ENCODE measurements at regions not wholly inside any gene's neighbourhood (a gene's known extent, or its start where the extent isn't known, plus 50 kb on each side); places are given as distances from the start of the nearest gene placed in this dataset.
"Not testable (repeated sequence)": the region's sequence is repeated elsewhere in the genome, so short reads cannot be mapped to it uniquely, and the experiment has no call there.

- DNase-seq, result no peak
These were observed 355.6 kb downstream of the DAD1 start for GRCh38 chr14:22233377-22233776.

GRCh38 chr14:22232933-22233332 is 356.1 kb downstream of the DAD1 start:
- DNase-seq, result no peak

- DNase-seq, result no peak
These were observed 356.5 kb downstream of the DAD1 start for GRCh38 chr14:22232486-22232885.

GRCh38 chr14:22231018-22231417 is 358.0 kb downstream of the DAD1 start:
- DNase-seq, result no peak

- no peak for DNase-seq
These were observed 358.5 kb downstream of the DAD1 start for GRCh38 chr14:22230517-22230916.

GRCh38 chr14:22227084-22227483 is 361.9 kb downstream of the DAD1 start:
- no peak for DNase-seq

- DNase-seq, result peak; percentile 46
These were observed 362.6 kb downstream of the DAD1 start for GRCh38 chr14:22226381-22226780.

GRCh38 chr14:22225516-22226140 is 363.4 kb downstream of the DAD1 start:
- no peak for DNase-seq

- peak; percentile 40 for DNase-seq
These were observed 367.5 kb downstream of the DAD1 start for GRCh38 chr14:22221508-22221907.

- DNase-seq, result no peak
These were observed 368.6 kb downstream of the DAD1 start for GRCh38 chr14:22220427-22220826.

- DNase-seq, result no peak
These were observed 370.3 kb downstream of the DAD1 start for GRCh38 chr14:22218728-22219127.

GRCh38 chr14:22213120-22213519 is 375.9 kb downstream of the DAD1 start:
- peak; percentile 35 for DNase-seq

GRCh38 chr14:22210906-22211305 is 378.1 kb downstream of the DAD1 start:
- DNase-seq, result no peak

GRCh38 chr14:22210026-22210425 is 379.0 kb downstream of the DAD1 start:
- DNase-seq, result no peak

GRCh38 chr14:22203036-22203435 is 386.0 kb downstream of the DAD1 start:
- DNase-seq, result no peak

GRCh38 chr14:22202313-22202712 is 386.7 kb downstream of the DAD1 start:
- DNase-seq, result no peak

GRCh38 chr14:22200977-22201605 is 387.9 kb downstream of the DAD1 start:
- DNase-seq, result peak; percentile 70

GRCh38 chr14:22200131-22200530 is 388.9 kb downstream of the DAD1 start:
- DNase-seq, result not testable (repeated sequence)

GRCh38 chr14:22194664-22195063 is 394.4 kb downstream of the DAD1 start:
- no peak for DNase-seq

GRCh38 chr14:22190411-22191191 is 398.4 kb downstream of the DAD1 start:
- no peak for DNase-seq

GRCh38 chr14:22189881-22190280 is 399.1 kb downstream of the DAD1 start:
- DNase-seq, result no peak

- DNase-seq, result no peak
These were observed 400.7 kb downstream of the DAD1 start for GRCh38 chr14:22188318-22188717.

- DNase-seq, result no peak
These were observed 403.2 kb downstream of the DAD1 start for GRCh38 chr14:22185789-22186188.

GRCh38 chr14:22185191-22185590 is 403.8 kb downstream of the DAD1 start:
- peak; percentile 20 for DNase-seq

Data from hematopoietic multipotent progenitor cell treated with erythropoietin and hydrocortisone succinate and interleukin-3 and kit ligand, for 8 days (in vitro differentiated cells).